Sigmoid colon (tissue), 6 donors: ENCODE measurements at regions not wholly inside any gene's neighbourhood (a gene's known extent, or its start where the extent isn't known, plus 50 kb on each side); places are given as distances from the start of the nearest gene placed in this dataset.

Experiments used
- DNase-seq: peaks from one replicate; pipeline ENCODE4 v3.0.0-alpha.2; 2019
- H3K27ac ChIP-seq, 4 donors: fragments of 200-600 bp; sonication (generic); one replicate each; pipeline ENCODE4 v1.5.1; 2016 to 2019; ENCODE audit warnings: mild to moderate bottlenecking in 1 of 4
- H3K27me3 ChIP-seq, 3 donors: fragments of 200-600 bp; sonication (generic); one replicate each; pipeline ENCODE4 v1.5.1; 2019; ENCODE audit warnings: mild to moderate bottlenecking in 1 of 3
- H3K36me3 ChIP-seq, 4 donors: fragments of 200-600 bp; sonication (generic); one replicate each; pipeline ENCODE4 v1.5.1; 2016 to 2019
- H3K4me1 ChIP-seq, 4 donors: fragments of 200-600 bp; sonication (generic); one replicate each; pipeline ENCODE4 v1.5.1; 2017 to 2019
- H3K4me3 ChIP-seq, 4 donors: fragments of 200-600 bp; sonication (generic); one replicate each; pipeline ENCODE4 v1.5.1; 2017 to 2019; ENCODE audit warnings: mild to moderate bottlenecking in 2 of 4, moderate library complexity in 1 of 4
- H3K9me3 ChIP-seq, 4 donors: fragments of 200-600 bp in 3 of 4; sonication (generic) in 3 of 4; one replicate each; pipeline versions ENCODE4 v1.5.1 to v1.6.1; 2013 to 2019
- EP300 ChIP-seq, 4 donors: sonication (generic); formaldehyde crosslinking; IDR thresholded peaks; one replicate each; pipeline ENCODE4 v1.6.1; 2017; ENCODE audit warnings: antibody characterized with exemption in 4 of 4
- POLR2A ChIP-seq, 2 donors: fragments of 450-650 bp; IDR thresholded peaks; one replicate each; pipeline ENCODE4 v1.6.1; 2016; ENCODE audit warnings: antibody characterized with exemption in 2 of 2, mild to moderate bottlenecking in 2 of 2, moderate library complexity in 2 of 2
- POLR2AphosphoS5 ChIP-seq, 4 donors: sonication (generic); formaldehyde crosslinking; IDR thresholded peaks; one replicate each; pipeline ENCODE4 v1.6.1; 2017; ENCODE audit warnings: antibody characterized with exemption in 4 of 4
- WGBS, 2 donors: extraction: QIAGEN DNeasy Blood & Tissue Kit; methylation state at CpG; one replicate each; pipeline ENCODE4 v1.1.7; 2013; 5-methylcytosine and 5-hydroxymethylcytosine counted together
- intact Hi-C: fragments of 100-400 bp; cut with DNase I; formaldehyde crosslinking; loops from one replicate; pipeline ENCODE4 v1.15.1; 2023
- TF ChIP-seq, protein P1 (sequence below), 4 experiments: fragments of 450-650 bp in 3 of 4; fragments of 200-600 bp in 1 of 4; IDR thresholded peaks; one replicate each; pipeline ENCODE4 v1.5.1; 2016 to 2019; ENCODE audit warnings: antibody characterized with exemption in 4 of 4, mild to moderate bottlenecking in 3 of 4, moderate library complexity in 2 of 4
- donor health status: healthy with polysubstance abuse.
- donor health status: healthy.

DNA sequence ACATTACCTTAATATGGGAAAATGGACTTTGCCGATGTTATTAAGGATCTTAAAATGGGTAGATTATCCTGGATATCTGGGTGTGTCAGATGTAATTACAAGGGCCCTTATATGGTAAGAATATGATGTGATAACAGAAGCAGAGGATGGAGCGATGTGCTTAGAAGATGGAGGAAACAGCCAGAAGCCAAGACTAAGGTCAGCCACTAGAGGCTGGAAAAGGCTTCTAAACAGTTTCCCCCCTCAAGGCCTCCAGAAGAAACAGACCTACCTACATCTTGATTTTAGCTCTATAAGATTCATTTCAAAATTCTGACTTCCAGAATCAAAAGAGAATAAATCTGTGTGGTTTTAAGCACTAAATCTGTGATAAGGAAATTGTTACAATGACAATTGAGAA, 131.9 kb downstream of the CAAP1 start:
- 75 to 89% methylated on average over 2 of the region's 2 CpGs for WGBS, 2 donors
- Histone ChIP-seq H3K4me3 (no peak overlapping the region), H3K27me3 (no peaks in the 10 kb centered on the region), H3K9me3 (no peaks in the 10 kb centered on the region), H3K36me3 (no peaks in the 10 kb centered on the region), H3K4me1 (no peaks in the 10 kb centered on the region), H3K27ac (no peak overlapping the region)
- TF ChIP-seq, protein P1, sequence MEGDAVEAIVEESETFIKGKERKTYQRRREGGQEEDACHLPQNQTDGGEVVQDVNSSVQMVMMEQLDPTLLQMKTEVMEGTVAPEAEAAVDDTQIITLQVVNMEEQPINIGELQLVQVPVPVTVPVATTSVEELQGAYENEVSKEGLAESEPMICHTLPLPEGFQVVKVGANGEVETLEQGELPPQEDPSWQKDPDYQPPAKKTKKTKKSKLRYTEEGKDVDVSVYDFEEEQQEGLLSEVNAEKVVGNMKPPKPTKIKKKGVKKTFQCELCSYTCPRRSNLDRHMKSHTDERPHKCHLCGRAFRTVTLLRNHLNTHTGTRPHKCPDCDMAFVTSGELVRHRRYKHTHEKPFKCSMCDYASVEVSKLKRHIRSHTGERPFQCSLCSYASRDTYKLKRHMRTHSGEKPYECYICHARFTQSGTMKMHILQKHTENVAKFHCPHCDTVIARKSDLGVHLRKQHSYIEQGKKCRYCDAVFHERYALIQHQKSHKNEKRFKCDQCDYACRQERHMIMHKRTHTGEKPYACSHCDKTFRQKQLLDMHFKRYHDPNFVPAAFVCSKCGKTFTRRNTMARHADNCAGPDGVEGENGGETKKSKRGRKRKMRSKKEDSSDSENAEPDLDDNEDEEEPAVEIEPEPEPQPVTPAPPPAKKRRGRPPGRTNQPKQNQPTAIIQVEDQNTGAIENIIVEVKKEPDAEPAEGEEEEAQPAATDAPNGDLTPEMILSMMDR (IDR thresholded peaks at IDR 0.05): no peak
- TF ChIP-seq POLR2AphosphoS5 (IDR thresholded peaks at IDR 0.05) (no peak), POLR2A (IDR thresholded peaks at IDR 0.05) (no peak)
- no peak for DNase-seq
- intact Hi-C loops: no loop called here

DNA sequence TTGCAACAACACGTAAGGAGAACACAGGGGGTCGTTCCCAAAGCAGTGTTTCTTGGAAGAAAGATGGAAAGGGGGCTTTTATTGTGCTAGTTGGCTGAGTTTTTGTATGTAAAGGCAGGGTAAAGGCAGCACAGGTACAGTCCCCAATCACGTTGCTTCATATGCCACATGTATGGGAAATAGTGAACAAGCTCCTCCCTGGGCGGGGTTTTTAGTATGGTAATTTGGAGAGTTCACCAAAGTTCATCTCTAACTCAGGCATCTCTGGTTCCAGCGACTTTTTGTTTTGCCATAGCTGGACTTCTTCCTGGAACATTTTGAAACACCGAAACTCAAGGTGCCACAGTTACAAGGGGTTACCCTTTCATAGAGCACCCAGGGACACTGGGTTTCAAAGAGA, 133.9 kb downstream of the CAAP1 start:
- TF ChIP-seq POLR2A (IDR thresholded peaks at IDR 0.05) (no peak), POLR2AphosphoS5 (IDR thresholded peaks at IDR 0.05) (no peak), EP300 (IDR thresholded peaks at IDR 0.05) (no peak)
- TF ChIP-seq, protein P1 (IDR thresholded peaks at IDR 0.05): no peak
- Histone ChIP-seq H3K27ac (no peak overlapping the region), H3K27me3 (no peaks in the 10 kb centered on the region), H3K9me3 (no peaks in the 10 kb centered on the region), H3K36me3 (no peaks in the 10 kb centered on the region), H3K4me3 (no peak overlapping the region), H3K4me1 (no peaks in the 10 kb centered on the region)
- WGBS, 2 donors: 40 to 78% methylated on average over 6 of the region's 6 CpGs
- intact Hi-C loops: no loop called here
- DNase-seq: no peak

DNA sequence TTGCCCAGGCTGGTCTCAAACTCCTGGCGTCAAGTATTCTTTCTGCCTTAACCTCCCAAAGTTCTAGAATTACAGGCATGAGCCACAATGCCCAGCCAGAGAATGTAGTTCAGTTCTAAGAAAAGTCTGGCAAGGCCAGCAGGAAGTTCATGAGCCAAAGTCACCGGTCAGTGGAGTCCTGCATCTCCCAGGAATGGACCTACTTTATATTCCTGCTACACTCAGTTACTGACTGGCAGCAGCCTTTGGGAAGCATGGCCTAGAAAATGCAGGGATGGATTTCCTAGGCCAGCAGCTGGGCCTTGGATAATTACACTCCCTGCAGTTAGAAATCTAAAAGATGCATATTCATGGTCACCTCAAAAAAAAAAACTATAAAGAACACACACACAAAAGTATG, 135.7 kb downstream of the CAAP1 start:
- Histone ChIP-seq H3K27me3 (no peaks in the 10 kb centered on the region), H3K27ac (no peak overlapping the region), H3K36me3 (no peaks in the 10 kb centered on the region), H3K4me1 (no peaks in the 10 kb centered on the region), H3K9me3 (no peaks in the 10 kb centered on the region), H3K4me3 (no peak overlapping the region)
- TF ChIP-seq, protein P1 (IDR thresholded peaks at IDR 0.05): no peak
- TF ChIP-seq EP300 (IDR thresholded peaks at IDR 0.05): no peak
- no peak for TF ChIP-seq POLR2A (IDR thresholded peaks at IDR 0.05)
- no peak for TF ChIP-seq POLR2AphosphoS5 (IDR thresholded peaks at IDR 0.05)
- 94 to 97% methylated on average over 2 of the region's 2 CpGs for WGBS, 2 donors
- intact Hi-C loops: no loop called here
- no peak for DNase-seq

DNA sequence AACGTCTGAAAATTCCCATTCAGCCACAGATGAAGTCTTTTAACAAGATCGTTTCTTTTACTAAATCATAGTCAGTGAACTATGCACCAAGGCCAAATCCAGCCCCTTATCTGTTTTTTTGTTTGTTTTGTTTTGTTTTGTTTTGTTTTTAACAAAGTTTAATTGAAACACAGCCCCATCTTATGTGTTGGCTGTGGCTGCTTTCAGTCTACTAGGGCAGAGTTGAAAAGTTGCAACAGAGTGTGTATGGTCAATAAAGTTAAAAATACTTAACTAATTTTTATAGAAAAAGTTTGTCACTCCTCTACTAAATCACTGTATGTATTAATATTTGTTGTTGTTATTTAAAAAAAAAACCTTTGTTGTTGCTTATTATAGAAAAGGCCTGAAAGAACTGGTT, 137.1 kb downstream of the CAAP1 start:
- Histone ChIP-seq H3K27ac (no peak overlapping the region), H3K36me3 (no peaks in the 10 kb centered on the region), H3K4me3 (no peak overlapping the region), H3K4me1 (no peaks in the 10 kb centered on the region), H3K27me3 (no peaks in the 10 kb centered on the region), H3K9me3 (no peaks in the 10 kb centered on the region)
- DNase-seq: no peak
- intact Hi-C loops: no loop called here
- TF ChIP-seq POLR2A (IDR thresholded peaks at IDR 0.05) (no peak), POLR2AphosphoS5 (IDR thresholded peaks at IDR 0.05) (no peak), EP300 (IDR thresholded peaks at IDR 0.05) (no peak)
- TF ChIP-seq, protein P1 (IDR thresholded peaks at IDR 0.05): no peak
- 39 to 68% methylated on average over 2 of the region's 2 CpGs for WGBS, 2 donors

DNA sequence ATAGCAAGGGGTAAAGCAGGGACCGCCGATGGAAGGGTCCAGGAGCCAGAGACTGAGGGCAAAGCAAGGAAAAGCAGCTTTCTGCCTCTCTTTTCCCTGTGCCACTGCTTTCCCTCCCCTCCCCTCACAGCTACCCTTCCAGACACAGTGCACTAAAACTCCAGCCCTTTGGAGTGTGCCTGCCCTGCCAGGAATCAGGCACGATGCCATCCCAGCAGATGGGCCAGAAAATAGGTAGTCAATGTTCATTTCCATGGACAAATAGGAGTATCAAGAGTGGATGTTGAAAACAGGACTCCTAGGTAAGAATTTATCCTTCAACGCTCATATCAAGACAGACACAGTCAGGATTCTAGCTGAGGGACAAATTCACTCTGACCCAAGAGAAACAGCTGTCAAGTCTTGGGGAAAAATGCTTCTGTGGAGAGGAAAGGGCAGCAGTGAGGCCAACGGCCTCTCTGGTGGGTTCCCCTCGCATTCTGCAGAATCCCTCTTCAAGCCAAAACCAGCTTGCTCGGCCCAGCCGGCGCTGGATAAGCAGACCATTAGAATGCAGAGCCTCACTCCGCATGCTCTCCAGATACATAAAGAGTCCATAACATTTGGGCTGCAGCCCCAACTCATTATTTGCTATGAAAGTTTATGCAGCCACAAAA, 138.0 kb downstream of the CAAP1 start:
- Histone ChIP-seq H3K27ac (no peak overlapping the region), H3K36me3 (no peaks in the 10 kb centered on the region), H3K4me3 (no peak overlapping the region), H3K27me3 (no peaks in the 10 kb centered on the region), H3K4me1 (no peaks in the 10 kb centered on the region), H3K9me3 (no peaks in the 10 kb centered on the region)
- TF ChIP-seq POLR2A (IDR thresholded peaks at IDR 0.05): no peak
- no peak for TF ChIP-seq POLR2AphosphoS5 (IDR thresholded peaks at IDR 0.05)
- no peak for TF ChIP-seq EP300 (IDR thresholded peaks at IDR 0.05)
- TF ChIP-seq, protein P1 (IDR thresholded peaks at IDR 0.05): no peak
- intact Hi-C loops: no loop called here
- DNase-seq: no peak
- 88 to 91% methylated on average over 10 of the region's 10 CpGs for WGBS, 2 donors
